Fibroblast of the aortic adventitia (primary cell): ENCODE measurements at regions not wholly inside any gene's neighbourhood (a gene's known extent, or its start where the extent isn't known, plus 50 kb on each side); places are given as distances from the start of the nearest gene placed in this dataset.

Experiments used
- DNase-seq: peaks from one replicate; pipeline ENCODE4 v3.0.0-alpha.2; 2010; ENCODE audit warnings: low read depth
- H3K4me3 ChIP-seq: 2 replicates; pipeline ENCODE4 v1.5.1; 2011; ENCODE audit warnings: low read depth, mild to moderate bottlenecking, control low read depth, low read length, moderate library complexity
- CTCF ChIP-seq: IDR thresholded peaks from 2 replicates; pipeline ENCODE4 v1.5.1; 2011; ENCODE audit warnings: mild to moderate bottlenecking, low read length, control low read depth, inconsistent platforms; ENCODE audit not compliant: insufficient read depth

- no peak overlapping the region for H3K4me3 ChIP-seq
- DNase-seq = no peak
- TF ChIP-seq CTCF = no peak
These were observed 630.2 kb upstream of the PCDH9 start for GRCh38 chr13:67860315-67860714.

GRCh38 chr13:67859904-67860303 lies 629.8 kb upstream of the PCDH9 start:
- no peak for TF ChIP-seq CTCF
- H3K4me3 ChIP-seq = no peak overlapping the region
- DNase-seq = no peak

DNA sequence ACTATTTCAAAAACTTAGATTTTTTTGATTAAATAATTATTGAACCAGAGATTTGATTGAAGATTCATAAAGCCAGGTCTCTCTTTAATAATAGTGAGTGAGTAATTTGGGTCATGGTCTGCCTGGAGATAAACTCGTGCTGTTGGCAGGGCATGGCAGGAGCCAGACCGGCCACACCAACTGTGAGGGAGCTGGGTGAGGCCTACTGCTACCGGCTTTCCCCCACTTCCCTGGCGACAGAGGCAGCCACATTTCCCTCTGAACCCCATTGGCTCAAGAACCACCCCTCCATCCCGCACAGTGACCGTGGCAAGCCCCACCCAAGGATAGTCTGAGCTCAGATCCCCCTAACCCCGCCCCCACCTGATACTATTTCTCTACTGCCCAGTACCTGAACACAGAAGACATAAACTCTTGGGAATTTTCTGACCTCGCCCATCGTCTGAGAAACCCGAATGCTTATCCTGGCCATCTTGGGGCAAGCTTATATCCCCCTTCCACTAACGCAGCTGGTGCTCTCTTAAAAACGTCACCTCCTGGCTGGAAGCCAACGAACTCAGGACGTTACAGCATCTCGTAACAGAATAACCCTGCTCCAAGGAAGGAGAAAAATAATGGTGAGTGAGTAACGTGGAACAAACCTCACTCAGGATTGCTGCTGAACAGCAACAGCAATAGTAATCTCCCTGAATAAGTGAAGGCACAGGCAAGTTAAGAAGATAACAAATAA lies 627.6 kb upstream of the PCDH9 start:
- TF ChIP-seq CTCF = no peak
- no peak for DNase-seq
- no peak overlapping the region for H3K4me3 ChIP-seq

DNA sequence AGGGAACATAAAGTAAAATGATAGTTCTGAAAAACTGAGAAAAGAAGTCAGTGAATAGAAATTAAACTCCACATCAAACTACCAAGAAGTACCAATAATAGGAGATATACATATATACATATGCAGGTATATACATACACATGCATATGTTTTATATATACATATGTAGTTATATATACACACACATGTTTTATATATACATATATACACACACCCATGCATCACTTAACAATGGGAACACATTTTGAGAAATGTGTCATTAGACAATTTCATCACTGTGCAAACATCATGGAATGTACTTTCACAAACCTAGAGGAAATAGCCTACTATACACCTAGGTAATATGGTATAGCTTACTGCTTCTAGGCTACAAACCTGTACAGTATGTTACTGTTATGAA lies 626.8 kb upstream of the PCDH9 start:
- H3K4me3 ChIP-seq = no peak overlapping the region
- no peak for TF ChIP-seq CTCF
- no peak for DNase-seq

- no peak overlapping the region for H3K4me3 ChIP-seq
- TF ChIP-seq CTCF = no peak
- no peak for DNase-seq
These were observed 625.7 kb upstream of the PCDH9 start for GRCh38 chr13:67855741-67856238.

- H3K4me3 ChIP-seq = no peak overlapping the region
- TF ChIP-seq CTCF = no peak
- no peak for DNase-seq
These were observed 624.9 kb upstream of the PCDH9 start for GRCh38 chr13:67854990-67855389.

DNA sequence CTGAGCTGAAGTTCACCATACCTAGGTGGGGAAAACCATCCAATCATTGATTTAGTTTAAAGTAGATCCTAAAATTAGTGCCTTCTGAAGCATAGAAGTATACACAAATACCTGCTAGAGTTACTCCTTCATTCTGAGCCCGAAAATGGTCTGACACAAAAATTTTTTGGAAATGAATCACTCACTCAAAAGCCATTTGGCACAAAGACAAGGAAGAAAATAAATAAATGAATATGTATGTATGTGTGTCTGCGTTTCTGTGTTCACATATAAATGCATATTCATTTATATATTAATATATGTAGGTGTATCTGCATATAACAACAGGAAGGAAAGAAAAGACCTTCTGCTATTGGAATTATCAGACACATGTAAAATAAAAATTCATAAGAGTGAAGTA lies 614.4 kb upstream of the PCDH9 start:
- no peak for TF ChIP-seq CTCF
- no peak overlapping the region for H3K4me3 ChIP-seq
- no peak for DNase-seq
